Mesothelial cell of epicardium (in vitro differentiated cells): ENCODE measurements at regions not wholly inside any gene's neighbourhood (a gene's known extent, or its start where the extent isn't known, plus 50 kb on each side); places are given as distances from the start of the nearest gene placed in this dataset.
"Not testable (repeated sequence)": the region's sequence is repeated elsewhere in the genome, so short reads cannot be mapped to it uniquely, and the experiment has no call there.

Experiments used
- DNase-seq, 2 experiments: peaks; one replicate each; pipeline ENCODE4 v3.0.0; 2021; ENCODE audit warnings: low spot score in 2 of 2; ENCODE audit not compliant: unreplicated experiment in 2 of 2
- H3K27ac Mint-ChIP-seq: 2 replicates; pipeline ENCODE4 v1.8.0; 2021; ENCODE audit warnings: mixed read lengths
- H3K27me3 Mint-ChIP-seq: 2 replicates; pipeline ENCODE4 v1.8.0; 2021; ENCODE audit warnings: low read depth, mixed read lengths
- H3K36me3 Mint-ChIP-seq: 2 replicates; pipeline ENCODE4 v1.8.0; 2021; ENCODE audit warnings: mixed read lengths
- H3K4me1 Mint-ChIP-seq: 2 replicates; pipeline ENCODE4 v1.8.0; 2021; ENCODE audit warnings: mixed read lengths
- H3K4me3 Mint-ChIP-seq: 2 replicates; pipeline ENCODE4 v1.8.0; 2021; ENCODE audit warnings: mild to moderate bottlenecking, moderate library complexity, mixed read lengths
- H3K9me3 Mint-ChIP-seq: 2 replicates; pipeline ENCODE4 v1.8.0; 2021; ENCODE audit warnings: mixed read lengths
- CTCF ChIP-seq: fragments of 200-600 bp; sonication (generic); IDR thresholded peaks from one replicate; pipeline ENCODE4 v1.5.0; 2021; ENCODE audit warnings: antibody characterized with exemption; ENCODE audit not compliant: unreplicated experiment

- Mint-ChIP-seq H3K36me3 (no peaks in the 10 kb centered on the region), H3K27me3 (peaks cover 16% of the 10 kb centered on the region), H3K27ac (no peak overlapping the region), H3K4me1 (peaks cover 5% of the 10 kb centered on the region), H3K9me3 (no peaks in the 10 kb centered on the region), H3K4me3 (no peak overlapping the region)
- no peak for DNase-seq
- no peak for TF ChIP-seq CTCF
Measured at GRCh38 chr20:47907031-47907675, 121.9 kb upstream of the SULF2 start.

GRCh38 chr20:47906348-47906660, 121.0 kb upstream of the SULF2 start:
- peaks cover 14% of the 10 kb centered on the region for H3K27me3 Mint-ChIP-seq
- H3K36me3 Mint-ChIP-seq, result no peaks in the 10 kb centered on the region
- DNase-seq, result no peak
- no peaks in the 10 kb centered on the region for H3K9me3 Mint-ChIP-seq
- peaks cover 5% of the 10 kb centered on the region for H3K4me1 Mint-ChIP-seq
- H3K27ac Mint-ChIP-seq, result no peak overlapping the region
- H3K4me3 Mint-ChIP-seq, result no peak overlapping the region
- TF ChIP-seq CTCF, result no peak

GRCh38 chr20:47905628-47906347, 120.5 kb upstream of the SULF2 start:
- DNase-seq, result no peak
- TF ChIP-seq CTCF, result no peak
- Mint-ChIP-seq H3K36me3 (no peaks in the 10 kb centered on the region), H3K4me3 (no peak overlapping the region), H3K4me1 (peaks cover 5% of the 10 kb centered on the region), H3K9me3 (no peaks in the 10 kb centered on the region), H3K27ac (no peak overlapping the region), H3K27me3 (peaks cover 14% of the 10 kb centered on the region)

GRCh38 chr20:47903009-47903408, 117.7 kb upstream of the SULF2 start:
- H3K27ac Mint-ChIP-seq, H3K36me3 Mint-ChIP-seq, H3K4me3 Mint-ChIP-seq, DNase-seq, H3K4me1 Mint-ChIP-seq, H3K9me3 Mint-ChIP-seq: not testable (repeated sequence)
- peaks cover 11% of the 10 kb centered on the region for H3K27me3 Mint-ChIP-seq

- not testable (repeated sequence) for H3K27ac Mint-ChIP-seq, H3K4me3 Mint-ChIP-seq, H3K36me3 Mint-ChIP-seq
Measured at GRCh38 chr20:47899313-47899712, 114.0 kb upstream of the SULF2 start.

GRCh38 chr20:47897461-47897860, 112.2 kb upstream of the SULF2 start:
- Mint-ChIP-seq H3K9me3 (no peaks in the 10 kb centered on the region), H3K4me1 (no peaks in the 10 kb centered on the region), H3K4me3 (no peak overlapping the region), H3K36me3 (no peaks in the 10 kb centered on the region), H3K27ac (no peak overlapping the region), H3K27me3 (peaks cover 10% of the 10 kb centered on the region)
- no peak for DNase-seq
- TF ChIP-seq CTCF, result no peak

More at GRCh38 chr20:47899313-47899712, 114.0 kb upstream of the SULF2 start:
- not testable (repeated sequence) for H3K9me3 Mint-ChIP-seq, DNase-seq, H3K4me1 Mint-ChIP-seq
- H3K27me3 Mint-ChIP-seq, result peaks cover 10% of the 10 kb centered on the region

GRCh38 chr20:47892681-47893080, 107.4 kb upstream of the SULF2 start:
- not testable (repeated sequence) for H3K4me1 Mint-ChIP-seq, H3K36me3 Mint-ChIP-seq, H3K9me3 Mint-ChIP-seq, H3K27ac Mint-ChIP-seq, H3K27me3 Mint-ChIP-seq, H3K4me3 Mint-ChIP-seq, DNase-seq

- not testable (repeated sequence) for H3K27me3 Mint-ChIP-seq
Measured at GRCh38 chr20:47890708-47891107, 105.4 kb upstream of the SULF2 start.

GRCh38 chr20:47889751-47890150, 104.5 kb upstream of the SULF2 start:
- H3K4me3 Mint-ChIP-seq, H3K9me3 Mint-ChIP-seq, H3K36me3 Mint-ChIP-seq, DNase-seq, H3K27me3 Mint-ChIP-seq, H3K27ac Mint-ChIP-seq, H3K4me1 Mint-ChIP-seq: not testable (repeated sequence)

More at GRCh38 chr20:47890708-47891107, 105.4 kb upstream of the SULF2 start:
- H3K27ac Mint-ChIP-seq, DNase-seq, H3K9me3 Mint-ChIP-seq, H3K4me1 Mint-ChIP-seq, H3K4me3 Mint-ChIP-seq, H3K36me3 Mint-ChIP-seq: not testable (repeated sequence)
